Smooth muscle cell (in vitro differentiated cells): ENCODE measurements at regions not wholly inside any gene's neighbourhood (a gene's known extent, or its start where the extent isn't known, plus 50 kb on each side); places are given as distances from the start of the nearest gene placed in this dataset.

Source experiments
- DNase-seq: peaks from one replicate; lab custom pipeline; 2025; ENCODE audit not compliant: unreplicated experiment; lab: John Stamatoyannopoulos, UW
- H2AFZ ChIP-seq: fragments of 200-600 bp; sonication (generic); 2 replicates; pipeline ENCODE4 v1.6.0; 2016; ENCODE audit warnings: antibody characterized with exemption, low read depth, mild to moderate bottlenecking
- H3F3A ChIP-seq: fragments of 200-600 bp; sonication (generic); 2 replicates; pipeline ENCODE4 v1.6.0; 2017; ENCODE audit warnings: antibody characterized with exemption, low read depth
- H3K27ac ChIP-seq: fragments of 200-600 bp; sonication (generic); 2 replicates; pipeline ENCODE4 v1.5.1; 2016; ENCODE audit warnings: low read depth, mild to moderate bottlenecking
- H3K27me3 ChIP-seq: fragments of 200-600 bp; sonication (generic); 2 replicates; pipeline ENCODE4 v1.6.1; 2016; ENCODE audit warnings: low read depth, mild to moderate bottlenecking
- H3K36me3 ChIP-seq: fragments of 200-600 bp; sonication (generic); 2 replicates; pipeline ENCODE4 v1.5.1; 2016; ENCODE audit warnings: low read depth
- H3K4me1 ChIP-seq: fragments of 200-600 bp; sonication (generic); 2 replicates; pipeline ENCODE4 v1.5.1; 2016; ENCODE audit warnings: low read depth
- H3K4me2 ChIP-seq: fragments of 200-600 bp; sonication (generic); 2 replicates; pipeline ENCODE4 v1.6.0; 2016; ENCODE audit warnings: mild to moderate bottlenecking
- H3K4me3 ChIP-seq: fragments of 200-600 bp; sonication (generic); 2 replicates; pipeline ENCODE4 v1.5.1; 2016; ENCODE audit warnings: mild to moderate bottlenecking
- H3K79me2 ChIP-seq: fragments of 200-600 bp; sonication (generic); 2 replicates; pipeline ENCODE4 v1.6.0; 2016; ENCODE audit warnings: low read depth, mild to moderate bottlenecking
- H3K9ac ChIP-seq: fragments of 200-600 bp; sonication (generic); 2 replicates; pipeline ENCODE4 v1.6.0; 2016; ENCODE audit warnings: low read depth
- H3K9me3 ChIP-seq: fragments of 200-600 bp; sonication (generic); replicated peaks from 2 replicates; pipeline ENCODE4 v1.5.1; 2016; ENCODE audit warnings: low read depth
- H4K20me1 ChIP-seq: fragments of 200-600 bp; sonication (generic); 2 replicates; pipeline ENCODE4 v1.6.0; 2016; ENCODE audit warnings: low read depth
- WGBS: methylation state at CpG from one replicate; pipeline ENCODE4 v1.1.7; 2016; ENCODE audit warnings: low lambda C conversion rate; 5-methylcytosine and 5-hydroxymethylcytosine counted together
- TF ChIP-seq, protein P1 (sequence below): fragments of 200-600 bp; sonication (generic); IDR thresholded peaks from 2 replicates; pipeline ENCODE4 v1.5.1; 2017; ENCODE audit warnings: borderline replicate concordance, mild to moderate bottlenecking, antibody characterized with exemption; ENCODE audit not compliant: insufficient read depth, poor library complexity, severe bottlenecking

- 90% methylated on average over 3 of the region's 3 CpGs for WGBS
- TF ChIP-seq, protein P1, sequence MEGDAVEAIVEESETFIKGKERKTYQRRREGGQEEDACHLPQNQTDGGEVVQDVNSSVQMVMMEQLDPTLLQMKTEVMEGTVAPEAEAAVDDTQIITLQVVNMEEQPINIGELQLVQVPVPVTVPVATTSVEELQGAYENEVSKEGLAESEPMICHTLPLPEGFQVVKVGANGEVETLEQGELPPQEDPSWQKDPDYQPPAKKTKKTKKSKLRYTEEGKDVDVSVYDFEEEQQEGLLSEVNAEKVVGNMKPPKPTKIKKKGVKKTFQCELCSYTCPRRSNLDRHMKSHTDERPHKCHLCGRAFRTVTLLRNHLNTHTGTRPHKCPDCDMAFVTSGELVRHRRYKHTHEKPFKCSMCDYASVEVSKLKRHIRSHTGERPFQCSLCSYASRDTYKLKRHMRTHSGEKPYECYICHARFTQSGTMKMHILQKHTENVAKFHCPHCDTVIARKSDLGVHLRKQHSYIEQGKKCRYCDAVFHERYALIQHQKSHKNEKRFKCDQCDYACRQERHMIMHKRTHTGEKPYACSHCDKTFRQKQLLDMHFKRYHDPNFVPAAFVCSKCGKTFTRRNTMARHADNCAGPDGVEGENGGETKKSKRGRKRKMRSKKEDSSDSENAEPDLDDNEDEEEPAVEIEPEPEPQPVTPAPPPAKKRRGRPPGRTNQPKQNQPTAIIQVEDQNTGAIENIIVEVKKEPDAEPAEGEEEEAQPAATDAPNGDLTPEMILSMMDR, result no peak
- Histone ChIP-seq H3K79me2 (no peaks in the 10 kb centered on the region), H3K4me2 (no peak overlapping the region), H3K36me3 (no peaks in the 10 kb centered on the region), H3K4me3 (no peak overlapping the region), H3F3A (no peaks in the 10 kb centered on the region), H4K20me1 (no peaks in the 10 kb centered on the region), H3K4me1 (peaks cover 7% of the 10 kb centered on the region), H2AFZ (no peak overlapping the region), H3K9ac (no peak overlapping the region), H3K27ac (no peak overlapping the region), H3K9me3 (no peaks in the 10 kb centered on the region), H3K27me3 (no peaks in the 10 kb centered on the region)
- DNase-seq, result no peak
These were observed 251.9 kb upstream of the SOX5 start for GRCh38 chr12:24201258-24201970.

GRCh38 chr12:24200010-24200409 is 250.5 kb upstream of the SOX5 start:
- TF ChIP-seq, protein P1, result no peak
- Histone ChIP-seq H2AFZ (no peak overlapping the region), H3K27ac (no peak overlapping the region), H3K9ac (no peak overlapping the region), H3K79me2 (no peaks in the 10 kb centered on the region), H3K4me3 (no peak overlapping the region), H3K27me3 (no peaks in the 10 kb centered on the region), H3K9me3 (no peaks in the 10 kb centered on the region), H3K4me2 (no peak overlapping the region), H4K20me1 (no peaks in the 10 kb centered on the region), H3F3A (no peaks in the 10 kb centered on the region), H3K36me3 (no peaks in the 10 kb centered on the region), H3K4me1 (peaks cover 7% of the 10 kb centered on the region)
- DNase-seq, result no peak

- Histone ChIP-seq H3K4me3 (no peak overlapping the region), H3K9ac (no peak overlapping the region), H3K4me2 (no peak overlapping the region), H3K27ac (no peak overlapping the region), H3F3A (no peaks in the 10 kb centered on the region), H4K20me1 (no peaks in the 10 kb centered on the region), H3K36me3 (no peaks in the 10 kb centered on the region), H3K9me3 (no peaks in the 10 kb centered on the region), H3K27me3 (no peaks in the 10 kb centered on the region), H2AFZ (no peak overlapping the region), H3K4me1 (peaks cover 7% of the 10 kb centered on the region), H3K79me2 (no peaks in the 10 kb centered on the region)
- DNase-seq, result no peak
- TF ChIP-seq, protein P1, result no peak
- 89% methylated on average over 11 of the region's 11 CpGs for WGBS
These were observed 249.6 kb upstream of the SOX5 start for GRCh38 chr12:24198936-24199671.
